Rectal smooth muscle tissue (tissue), 1 donor: ENCODE measurements at regions not wholly inside any gene's neighbourhood (a gene's known extent, or its start where the extent isn't known, plus 50 kb on each side); places are given as distances from the start of the nearest gene placed in this dataset.
"Not testable (repeated sequence)": the region's sequence is repeated elsewhere in the genome, so short reads cannot be mapped to it uniquely, and the experiment has no call there.

Source experiments
- H3K27ac ChIP-seq: one replicate; pipeline ENCODE4 v1.7.0; 2013; ENCODE audit warnings: low read depth, low read length, inconsistent platforms
- H3K27me3 ChIP-seq: one replicate; pipeline ENCODE4 v1.7.0; 2013; ENCODE audit warnings: low read length; ENCODE audit not compliant: control insufficient read depth, insufficient read depth
- H3K36me3 ChIP-seq: one replicate; pipeline ENCODE4 v1.7.0; 2013; ENCODE audit warnings: low read length; ENCODE audit not compliant: control insufficient read depth, insufficient read depth
- H3K4me1 ChIP-seq: one replicate; pipeline ENCODE4 v1.7.0; 2013; ENCODE audit warnings: low read length; ENCODE audit not compliant: control insufficient read depth, insufficient read depth
- H3K4me3 ChIP-seq: one replicate; pipeline ENCODE4 v1.7.0; 2013; ENCODE audit warnings: low read length
- H3K9ac ChIP-seq: one replicate; pipeline ENCODE4 v1.7.0; 2013; ENCODE audit warnings: low read length

DNA sequence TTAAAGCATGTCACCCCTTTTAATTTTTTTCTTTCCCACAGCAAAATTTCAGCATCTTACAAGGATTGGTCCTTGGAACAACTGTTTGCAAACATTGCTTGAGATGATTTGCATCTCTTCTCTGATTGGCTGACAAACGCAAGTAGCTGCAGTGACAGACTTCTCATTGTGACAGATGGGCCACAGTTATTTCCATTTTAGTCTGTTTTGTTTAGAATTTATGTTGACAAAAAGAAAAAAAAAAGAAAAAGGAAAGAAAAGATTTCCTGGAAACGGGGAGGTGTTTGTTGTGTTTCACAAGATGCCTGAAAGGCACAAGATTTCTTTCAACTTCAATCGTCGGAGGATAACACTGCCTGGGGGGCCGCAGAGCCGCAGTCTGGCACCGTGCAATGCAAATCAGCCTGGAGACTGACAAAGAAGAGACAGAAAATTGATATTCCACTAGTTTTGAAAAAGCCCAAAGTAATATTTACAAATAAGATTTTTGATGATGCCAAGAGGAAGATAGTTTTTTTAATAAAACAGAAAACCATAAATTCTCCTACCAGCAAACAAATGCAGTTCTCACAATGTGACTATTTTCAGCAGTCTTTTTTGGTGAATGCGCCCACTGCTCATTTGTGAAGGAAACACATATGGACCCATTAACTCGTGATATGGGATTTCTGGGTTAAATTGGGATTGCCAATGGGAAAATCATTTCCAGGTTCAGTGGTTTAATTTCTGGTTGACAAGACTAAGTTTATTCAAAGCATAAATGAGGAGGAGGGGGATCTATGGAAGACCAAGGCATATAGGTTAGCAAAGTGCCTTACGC lies 296.2 kb upstream of the SMIM21 start:
- no peak overlapping the region for H3K4me3 ChIP-seq
- H3K27ac ChIP-seq: no peak overlapping the region
- H3K9ac ChIP-seq: no peak overlapping the region
- H3K27me3 ChIP-seq: no peaks in the 10 kb centered on the region
- no peaks in the 10 kb centered on the region for H3K36me3 ChIP-seq
- no peaks in the 10 kb centered on the region for H3K4me1 ChIP-seq

GRCh38 chr18:75714766-75715165 lies 287.3 kb upstream of the SMIM21 start:
- Histone ChIP-seq H3K27ac (no peak overlapping the region), H3K4me1 (no peaks in the 10 kb centered on the region), H3K9ac (no peak overlapping the region), H3K4me3 (no peak overlapping the region), H3K36me3 (no peaks in the 10 kb centered on the region), H3K27me3 (no peaks in the 10 kb centered on the region)

- H3K27me3 ChIP-seq, H3K9ac ChIP-seq, H3K27ac ChIP-seq, H3K36me3 ChIP-seq, H3K4me3 ChIP-seq, H3K4me1 ChIP-seq: not testable (repeated sequence)
Measured at GRCh38 chr18:75712124-75712867, 284.8 kb upstream of the SMIM21 start.

DNA sequence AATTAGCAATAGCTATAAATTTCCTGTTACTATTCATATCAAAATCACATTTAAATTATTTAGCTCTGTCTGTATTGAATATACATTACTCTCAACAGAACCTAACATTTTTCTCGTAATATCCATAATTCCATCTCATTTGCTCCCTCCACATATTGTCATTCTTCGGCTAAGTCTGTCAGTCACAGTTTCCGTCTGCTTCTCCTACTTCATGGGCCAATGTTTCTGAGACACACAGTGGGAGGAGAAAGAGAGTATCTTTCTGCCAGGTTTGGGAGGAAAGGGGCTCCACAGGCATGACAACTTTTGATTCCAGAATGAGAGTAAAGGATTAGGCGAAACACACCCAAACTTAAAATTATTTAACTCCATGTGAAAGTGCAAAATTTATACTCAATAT lies 273.1 kb upstream of the SMIM21 start:
- Histone ChIP-seq H3K36me3 (no peaks in the 10 kb centered on the region), H3K27ac (no peak overlapping the region), H3K9ac (no peak overlapping the region), H3K27me3 (no peaks in the 10 kb centered on the region), H3K4me1 (no peaks in the 10 kb centered on the region), H3K4me3 (no peak overlapping the region)

GRCh38 chr18:75698861-75699260 lies 271.4 kb upstream of the SMIM21 start:
- Histone ChIP-seq H3K27me3 (no peaks in the 10 kb centered on the region), H3K27ac (no peak overlapping the region), H3K4me1 (no peaks in the 10 kb centered on the region), H3K4me3 (no peak overlapping the region), H3K36me3 (no peaks in the 10 kb centered on the region), H3K9ac (no peak overlapping the region)

DNA sequence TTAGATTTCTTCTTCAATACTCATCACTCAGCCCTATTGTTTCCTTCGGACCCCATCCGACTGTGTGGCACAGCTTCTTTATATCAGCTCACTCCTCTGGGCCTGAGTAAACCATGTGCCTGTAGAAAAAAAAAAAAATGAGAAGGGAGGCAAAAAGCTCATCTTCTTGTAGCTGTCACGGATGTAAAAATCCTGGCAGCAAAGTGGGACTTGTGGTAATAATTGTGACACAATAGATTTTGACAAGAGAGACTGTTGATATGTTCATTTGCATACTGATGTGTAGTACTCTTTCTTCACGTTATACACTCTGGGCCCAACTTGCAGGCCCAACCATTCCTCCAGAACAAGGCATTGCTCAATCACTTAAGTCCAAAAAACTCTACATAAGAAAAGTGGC lies 270.0 kb upstream of the SMIM21 start:
- no peak overlapping the region for H3K9ac ChIP-seq
- no peak overlapping the region for H3K27ac ChIP-seq
- H3K36me3 ChIP-seq: no peaks in the 10 kb centered on the region
- no peaks in the 10 kb centered on the region for H3K27me3 ChIP-seq
- H3K4me3 ChIP-seq: no peak overlapping the region
- H3K4me1 ChIP-seq: no peaks in the 10 kb centered on the region

DNA sequence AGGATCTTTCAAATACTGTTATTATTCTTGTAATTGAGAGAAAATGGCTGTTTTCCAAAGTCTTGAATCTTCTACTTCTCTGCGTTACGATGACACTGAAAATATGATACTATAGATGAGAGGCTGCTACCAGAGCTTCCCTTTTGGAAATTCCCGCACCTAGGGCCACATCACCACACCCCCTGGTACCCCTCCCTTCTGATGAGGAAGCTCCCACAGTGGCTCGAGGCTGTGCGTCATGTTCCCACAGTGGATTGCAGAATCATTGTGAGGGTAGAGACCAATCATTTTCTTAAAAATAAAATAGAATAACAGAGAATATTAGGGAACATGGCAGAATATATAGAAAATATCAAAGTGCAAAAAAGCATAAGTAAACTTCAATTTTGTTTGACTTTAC lies 268.9 kb upstream of the SMIM21 start:
- Histone ChIP-seq H3K27ac (no peak overlapping the region), H3K9ac (no peak overlapping the region), H3K27me3 (no peaks in the 10 kb centered on the region), H3K36me3 (no peaks in the 10 kb centered on the region), H3K4me3 (no peak overlapping the region), H3K4me1 (no peaks in the 10 kb centered on the region)

DNA sequence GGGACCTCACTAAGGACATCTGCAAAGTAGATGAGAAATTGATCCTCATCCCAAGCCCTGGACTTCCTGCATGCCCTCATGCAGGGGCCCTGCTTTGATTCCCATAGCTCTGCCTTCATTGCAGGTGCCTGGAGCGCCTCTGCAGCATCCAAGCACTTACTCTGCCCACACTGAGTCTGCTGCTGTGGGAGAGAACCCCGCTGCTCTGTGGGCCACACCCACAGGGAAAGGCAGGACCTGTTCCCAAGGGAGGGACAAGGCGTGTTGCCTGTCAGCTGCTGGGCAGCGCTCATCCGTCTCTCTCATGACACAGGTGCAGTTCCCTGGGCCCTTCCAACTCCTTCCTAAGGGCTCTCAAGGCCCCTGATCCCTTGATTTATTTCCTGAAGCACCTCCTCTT lies 266.8 kb upstream of the SMIM21 start:
- no peak overlapping the region for H3K27ac ChIP-seq
- H3K4me3 ChIP-seq: no peak overlapping the region
- no peaks in the 10 kb centered on the region for H3K4me1 ChIP-seq
- H3K27me3 ChIP-seq: no peaks in the 10 kb centered on the region
- H3K9ac ChIP-seq: no peak overlapping the region
- no peaks in the 10 kb centered on the region for H3K36me3 ChIP-seq

GRCh38 chr18:75691483-75691882 lies 264.0 kb upstream of the SMIM21 start:
- H3K9ac ChIP-seq: no peak overlapping the region
- no peaks in the 10 kb centered on the region for H3K27me3 ChIP-seq
- no peak overlapping the region for H3K27ac ChIP-seq
- peaks cover 7% of the 10 kb centered on the region for H3K4me1 ChIP-seq
- H3K4me3 ChIP-seq: no peak overlapping the region
- no peaks in the 10 kb centered on the region for H3K36me3 ChIP-seq

DNA sequence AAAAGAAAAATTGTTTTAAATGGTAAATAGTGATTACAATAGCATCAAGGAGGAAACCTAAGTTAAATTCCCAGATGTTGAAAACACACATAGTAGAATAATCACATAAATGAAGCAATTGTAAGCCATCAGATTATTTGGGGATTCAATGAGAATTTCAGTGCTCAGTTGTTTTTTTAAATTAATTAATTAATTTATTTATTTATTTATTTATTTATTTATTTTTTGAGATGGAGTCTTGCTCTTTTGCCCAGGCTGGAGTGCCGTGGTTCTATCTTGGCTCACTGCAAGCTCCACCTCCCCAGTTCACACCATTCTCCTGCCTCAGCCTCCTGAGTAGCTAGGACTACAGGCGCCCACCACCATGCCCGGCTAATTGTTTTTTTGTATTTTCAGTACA lies 262.8 kb upstream of the SMIM21 start:
- H3K27me3 ChIP-seq, H3K4me3 ChIP-seq, H3K9ac ChIP-seq, H3K36me3 ChIP-seq, H3K27ac ChIP-seq, H3K4me1 ChIP-seq: not testable (repeated sequence)

GRCh38 chr18:75687626-75688025 lies 260.1 kb upstream of the SMIM21 start:
- Histone ChIP-seq H3K4me3 (no peak overlapping the region), H3K4me1 (peaks cover 8% of the 10 kb centered on the region), H3K27me3 (no peaks in the 10 kb centered on the region), H3K27ac (no peak overlapping the region), H3K36me3 (no peaks in the 10 kb centered on the region), H3K9ac (no peak overlapping the region)

- Histone ChIP-seq H3K4me3 (no peak overlapping the region), H3K27me3 (no peaks in the 10 kb centered on the region), H3K4me1 (peaks cover 8% of the 10 kb centered on the region), H3K27ac (no peak overlapping the region), H3K9ac (no peak overlapping the region), H3K36me3 (no peaks in the 10 kb centered on the region)
Measured at GRCh38 chr18:75683426-75683825, 255.9 kb upstream of the SMIM21 start.
